Activated T-helper 2 cell treated with anti-CD3 and anti-CD28 coated beads, Interferon-gamma antibody, Interleukin-2, Interleukin-4, amounts not matched to agents 10 μg/mL and 5 μg/mL and 100 μg/mL, durations not matched to agents 14 hours and 24 hours and 36 hours (primary cell): ENCODE measurements at regions not wholly inside any gene's neighbourhood (a gene's known extent, or its start where the extent isn't known, plus 50 kb on each side); places are given as distances from the start of the nearest gene placed in this dataset.
"Not testable (repeated sequence)": the region's sequence is repeated elsewhere in the genome, so short reads cannot be mapped to it uniquely, and the experiment has no call there.

Experiments used
- DNase-seq: peaks from one replicate; pipeline ENCODE4 v3.0.0; 2021; ENCODE audit warnings: low spot score
- H3K27ac Mint-ChIP-seq: one replicate; pipeline ENCODE4 v1.8.0; 2021; ENCODE audit warnings: mixed read lengths
- H3K27me3 Mint-ChIP-seq: one replicate; pipeline ENCODE4 v1.8.0; 2021; ENCODE audit warnings: low read depth, mixed read lengths
- H3K36me3 Mint-ChIP-seq: one replicate; pipeline ENCODE4 v1.8.0; 2021; ENCODE audit warnings: low read depth, mixed read lengths
- H3K4me1 Mint-ChIP-seq: one replicate; pipeline ENCODE4 v1.8.0; 2021; ENCODE audit warnings: low read depth, mixed read lengths
- H3K4me3 Mint-ChIP-seq: one replicate; pipeline ENCODE4 v1.8.0; 2021; ENCODE audit warnings: low read depth, mild to moderate bottlenecking, moderate library complexity, mixed read lengths
- H3K9me3 Mint-ChIP-seq: one replicate; pipeline ENCODE4 v1.8.0; 2021; ENCODE audit warnings: mixed read lengths
- intact Hi-C: fragments of 100-400 bp; cut with micrococcal nuclease; formaldehyde crosslinking; loops from one replicate; pipeline ENCODE4 v1.15.1; 2023

DNA sequence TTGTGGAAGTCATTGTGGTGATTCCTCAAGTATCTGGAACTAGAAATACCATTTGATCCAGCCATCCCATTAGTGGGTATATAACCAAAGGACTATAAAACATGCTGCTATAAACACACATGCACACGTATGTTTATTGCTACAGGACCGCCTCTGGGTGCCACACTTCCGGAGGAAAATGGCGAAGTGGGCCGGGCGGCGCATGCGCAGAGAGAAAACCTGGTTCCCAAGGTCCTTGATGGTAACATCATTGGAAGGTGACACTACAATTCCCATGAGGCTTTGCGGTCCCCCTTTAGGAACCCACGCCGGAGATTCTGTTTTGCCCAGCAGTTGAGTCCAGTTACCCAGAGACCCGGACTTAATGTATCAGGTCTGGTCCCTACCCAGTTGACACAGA is 640.4 kb downstream of the CWH43 start:
- H3K27ac Mint-ChIP-seq, H3K4me1 Mint-ChIP-seq, intact Hi-C loops, DNase-seq, H3K4me3 Mint-ChIP-seq, H3K36me3 Mint-ChIP-seq, H3K27me3 Mint-ChIP-seq: not testable (repeated sequence)
- peaks cover 23% of the 10 kb centered on the region for H3K9me3 Mint-ChIP-seq
